Lung (tissue), 11 donors: ENCODE measurements at regions not wholly inside any gene's neighbourhood (a gene's known extent, or its start where the extent isn't known, plus 50 kb on each side); places are given as distances from the start of the nearest gene placed in this dataset.
"Not testable (repeated sequence)": the region's sequence is repeated elsewhere in the genome, so short reads cannot be mapped to it uniquely, and the experiment has no call there.

Source experiments
- ATAC-seq: fragments of 200-7000 bp; cut with Tn5 transposase; one replicate; pipeline ENCODE4 v1.9.1; 2020; ENCODE audit warnings: moderate number of reproducible peaks; ENCODE audit not compliant: insufficient read depth, low FRiP score
- DNase-seq, 3 donors: peaks; one replicate each; pipeline ENCODE4 v3.0.0-alpha.2; 2013 to 2017
- H3K27ac ChIP-seq, 2 donors: one replicate each; pipeline ENCODE4 v1.5.1; 2013; ENCODE audit warnings: mild to moderate bottlenecking in 2 of 2, moderate library complexity in 2 of 2, control low read depth in 1 of 2, inconsistent platforms in 1 of 2, low read depth in 1 of 2, low read length in 1 of 2
- H3K27me3 ChIP-seq, 3 donors: one replicate each; pipeline ENCODE4 v1.5.1; 2013; ENCODE audit warnings: low read length in 2 of 3; ENCODE audit not compliant: control insufficient read depth in 3 of 3, insufficient read depth in 3 of 3
- H3K36me3 ChIP-seq, 4 donors: one replicate each; pipeline ENCODE4 v1.5.1; 2013; ENCODE audit warnings: low read length in 4 of 4, mild to moderate bottlenecking in 1 of 4, moderate library complexity in 1 of 4; ENCODE audit not compliant: control insufficient read depth in 4 of 4, insufficient read depth in 4 of 4
- H3K4me1 ChIP-seq, 5 donors: one replicate each; pipeline ENCODE4 v1.5.1; 2013; ENCODE audit warnings: low read length in 5 of 5, mild to moderate bottlenecking in 2 of 5, moderate library complexity in 1 of 5; ENCODE audit not compliant: control insufficient read depth in 5 of 5, insufficient read depth in 5 of 5
- H3K4me3 ChIP-seq: one replicate; pipeline ENCODE4 v1.5.1; 2013; ENCODE audit warnings: mild to moderate bottlenecking, control low read depth, moderate library complexity
- H3K9ac ChIP-seq, 2 donors: one replicate each; pipeline ENCODE4 v1.5.1; 2013; ENCODE audit warnings: low read length in 2 of 2, control low read depth in 1 of 2; ENCODE audit not compliant: insufficient read depth in 1 of 2
- H3K9me3 ChIP-seq, 4 donors: one replicate each; pipeline ENCODE4 v1.5.1; 2013; ENCODE audit warnings: low read length in 3 of 4, mild to moderate bottlenecking in 1 of 4, moderate library complexity in 1 of 4; ENCODE audit not compliant: control insufficient read depth in 4 of 4, insufficient read depth in 3 of 4
- CTCF ChIP-seq: IDR thresholded peaks from 2 replicates; pipeline ENCODE4 v1.5.1; 2012; ENCODE audit warnings: mild to moderate bottlenecking; ENCODE audit errors: control extremely low read depth, extremely low read depth
- WGBS, 2 donors: extraction: QIAGEN DNeasy Blood & Tissue Kit; methylation state at CpG; one replicate each; pipeline ENCODE4 v1.1.7; 2013; 5-methylcytosine and 5-hydroxymethylcytosine counted together
- donor health status: control.
- donor health status: control.
- donor health status: Bipolar disorder and iron deficiency.
- donor health status: healthy.
- donor health status: DM: yes; HTN: yes; CAD: no.

- Histone ChIP-seq H3K27ac (no peak overlapping the region), H3K27me3 (no peaks in the 10 kb centered on the region), H3K9me3 (peaks cover 0 to 2% (median 0%) of the 10 kb centered on the region in 4 donors), H3K4me1 (no peaks in the 10 kb centered on the region), H3K36me3 (no peaks in the 10 kb centered on the region), H3K9ac (no peak overlapping the region), H3K4me3 (no peak overlapping the region)
- no peak for DNase-seq
- no peak for TF ChIP-seq CTCF
- WGBS, 2 donors, result 71 to 81% methylated on average over 4 of the region's 4 CpGs
- ATAC-seq, result no peak
These were observed 143.1 kb upstream of the MAD2L1 start for GRCh38 chr4:120209706-120210105.

GRCh38 chr4:120207021-120207420 is 140.4 kb upstream of the MAD2L1 start:
- H3K27me3 ChIP-seq, result no peaks in the 10 kb centered on the region
- no peak overlapping the region for H3K4me3 ChIP-seq
- no peak for DNase-seq
- H3K27ac ChIP-seq, result no peak overlapping the region
- peaks cover 0 to 2% (median 0%) of the 10 kb centered on the region in 4 donors for H3K9me3 ChIP-seq
- 94 to 97% methylated on average over 3 of the region's 3 CpGs for WGBS, 2 donors
- no peak for TF ChIP-seq CTCF
- no peaks in the 10 kb centered on the region for H3K4me1 ChIP-seq
- H3K9ac ChIP-seq, result no peak overlapping the region
- H3K36me3 ChIP-seq, result no peaks in the 10 kb centered on the region
- ATAC-seq, result no peak

GRCh38 chr4:120202222-120202621 is 135.6 kb upstream of the MAD2L1 start:
- Histone ChIP-seq H3K9me3 (no peaks in the 10 kb centered on the region), H3K4me3 (no peak overlapping the region), H3K4me1 (no peaks in the 10 kb centered on the region), H3K9ac (no peak overlapping the region), H3K36me3 (no peaks in the 10 kb centered on the region), H3K27me3 (no peaks in the 10 kb centered on the region), H3K27ac (no peak overlapping the region)
- ATAC-seq (no peak), DNase-seq (no peak)
- WGBS, 2 donors, result 93 to 95% methylated on average over 2 of the region's 2 CpGs
- TF ChIP-seq CTCF, result no peak

GRCh38 chr4:120200573-120201110 is 134.0 kb upstream of the MAD2L1 start:
- not testable (repeated sequence) for H3K4me1 ChIP-seq, H3K27me3 ChIP-seq, H3K36me3 ChIP-seq, DNase-seq, H3K9me3 ChIP-seq, H3K27ac ChIP-seq, H3K9ac ChIP-seq, H3K4me3 ChIP-seq, ATAC-seq
- 93 to 95% methylated on average over 4 of the region's 4 CpGs for WGBS, 2 donors
